Bronchial epithelial cell (primary cell): ENCODE measurements at regions not wholly inside any gene's neighbourhood (a gene's known extent, or its start where the extent isn't known, plus 50 kb on each side); places are given as distances from the start of the nearest gene placed in this dataset.

ENCODE experiments used
- DNase-seq: peaks from one replicate; pipeline ENCODE4 v3.0.0-alpha.2; 2010; ENCODE audit warnings: low read depth
- FAIRE-seq: peaks from 2 replicates; lab custom pipeline; 2011; peaks lifted over from hg19 to GRCh38; lab: Jason Lieb, UNC
- H3K27me3 ChIP-seq: 2 replicates; pipeline ENCODE4 v1.5.1; 2011; ENCODE audit warnings: low read length; ENCODE audit not compliant: control insufficient read depth, insufficient read depth
- H3K36me3 ChIP-seq: 2 replicates; pipeline ENCODE4 v1.5.1; 2011; ENCODE audit warnings: low read length; ENCODE audit not compliant: control insufficient read depth, insufficient read depth
- H3K4me3 ChIP-seq: 2 replicates; pipeline ENCODE4 v1.5.1; 2011; ENCODE audit warnings: mild to moderate bottlenecking, low read depth, low read length, control low read depth
- CTCF ChIP-seq: IDR thresholded peaks from 2 replicates; pipeline ENCODE4 v1.5.1; 2011; ENCODE audit warnings: mild to moderate bottlenecking, moderate library complexity, low read length, control low read depth, inconsistent platforms; ENCODE audit not compliant: insufficient read depth, severe bottlenecking

DNA sequence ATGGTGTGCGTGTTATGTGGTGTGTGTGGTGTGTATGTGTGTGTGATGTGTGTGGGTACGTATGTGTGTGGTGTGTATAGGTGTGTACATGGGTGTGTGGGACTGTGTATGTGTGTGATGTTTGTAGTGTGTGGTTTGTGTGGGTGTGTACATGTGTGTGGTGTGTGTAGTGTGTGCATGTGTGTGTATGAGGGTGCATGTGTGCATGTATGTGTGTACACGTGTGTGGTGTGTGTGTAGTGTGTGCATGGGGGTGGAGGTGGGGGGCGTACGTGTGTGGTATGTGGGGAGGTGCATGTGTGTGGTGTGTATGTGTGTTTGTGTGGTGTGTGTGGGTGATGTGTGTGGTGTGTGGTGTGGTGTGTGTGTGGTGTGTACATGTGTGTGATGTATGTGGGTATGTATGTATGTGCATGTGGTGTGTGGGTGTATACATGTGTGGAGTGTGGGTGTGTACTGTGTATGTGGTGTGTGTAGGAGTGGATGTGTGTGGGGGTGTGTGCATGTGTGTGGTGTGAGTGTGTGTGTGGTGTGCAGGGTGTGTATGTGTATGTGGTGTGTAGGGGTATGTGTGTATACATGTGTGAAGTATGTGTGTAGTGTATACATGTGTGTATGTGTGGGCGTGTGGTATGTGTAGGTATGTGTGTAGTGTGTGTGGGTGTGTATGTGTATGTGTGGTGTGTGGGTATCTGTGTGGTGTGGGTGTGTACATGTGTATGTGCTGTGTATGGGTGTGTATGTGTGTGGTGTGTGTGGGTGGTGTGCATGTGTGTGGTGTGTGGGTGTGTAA is 119.8 kb upstream of the GSC start:
- TF ChIP-seq CTCF = no peak
- no peaks in the 10 kb centered on the region for H3K27me3 ChIP-seq
- FAIRE-seq = peak; percentile 97
- H3K36me3 ChIP-seq = no peaks in the 10 kb centered on the region
- H3K4me3 ChIP-seq = no peak overlapping the region
- DNase-seq = no peak

DNA sequence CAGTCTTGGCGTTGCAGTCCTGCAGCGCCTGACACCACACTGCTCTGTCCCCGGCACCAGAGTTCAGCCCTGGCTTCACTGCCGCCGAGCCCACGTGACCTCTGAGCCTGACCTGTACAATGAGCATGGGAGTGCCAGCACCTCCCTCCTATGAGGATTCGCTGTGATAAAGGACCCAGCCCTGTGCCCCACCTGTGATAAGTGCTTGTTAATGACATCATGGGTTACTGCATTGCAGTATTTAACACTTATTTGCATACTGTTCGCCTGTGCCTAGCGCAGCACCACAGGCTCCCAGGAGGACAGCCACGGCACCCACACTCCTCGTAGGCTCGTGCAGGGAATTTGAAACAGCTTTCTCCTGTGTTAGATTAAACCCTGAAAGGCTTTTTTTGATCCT is 118.2 kb upstream of the GSC start:
- H3K4me3 ChIP-seq = no peak overlapping the region
- no peaks in the 10 kb centered on the region for H3K27me3 ChIP-seq
- no peak for FAIRE-seq
- no peak for DNase-seq
- no peak for TF ChIP-seq CTCF
- H3K36me3 ChIP-seq = no peaks in the 10 kb centered on the region

DNA sequence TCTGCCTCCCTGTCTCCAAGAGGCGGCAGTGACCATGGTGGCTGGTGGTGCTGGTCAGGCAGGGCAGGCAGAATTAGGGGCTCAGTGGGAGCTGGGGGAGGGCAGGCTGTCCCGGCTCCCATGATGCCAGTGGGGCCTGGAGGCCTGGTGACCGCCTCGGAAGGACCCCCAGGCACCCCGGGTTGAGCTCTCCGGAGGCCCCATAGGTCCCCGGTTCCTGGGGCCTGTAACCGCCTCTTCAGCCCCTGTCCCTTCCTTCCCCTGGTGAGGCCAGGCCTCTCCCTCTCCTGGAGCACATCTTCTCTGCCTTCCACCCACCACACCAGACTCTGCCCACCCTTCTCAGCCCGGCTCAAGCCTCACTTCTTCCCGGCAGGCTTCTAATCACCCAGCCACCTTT is 117.7 kb upstream of the GSC start:
- H3K4me3 ChIP-seq = no peak overlapping the region
- FAIRE-seq = no peak
- H3K27me3 ChIP-seq = no peaks in the 10 kb centered on the region
- no peaks in the 10 kb centered on the region for H3K36me3 ChIP-seq
- no peak for TF ChIP-seq CTCF
- DNase-seq = no peak

DNA sequence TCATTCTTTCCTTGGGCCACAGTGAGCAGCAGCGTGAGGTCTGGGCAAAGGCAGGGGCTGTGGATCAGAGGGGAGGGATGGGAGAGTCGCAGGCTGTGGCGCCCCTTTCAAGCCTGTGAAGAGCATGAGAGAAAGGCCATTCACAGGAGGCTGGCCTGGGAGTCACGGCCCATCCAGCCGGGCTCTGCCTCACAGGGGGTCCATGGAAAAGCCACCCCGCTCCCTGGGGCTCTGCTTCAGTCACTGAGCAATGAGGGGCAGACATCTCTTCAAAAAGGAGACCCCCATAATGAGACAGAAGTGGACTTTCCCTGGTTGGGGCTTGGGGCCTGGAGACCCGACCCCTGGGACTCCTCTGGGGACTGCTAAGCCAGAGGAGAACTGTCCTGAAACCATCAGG is 117.0 kb upstream of the GSC start:
- DNase-seq (no peak), FAIRE-seq (no peak)
- H3K4me3 ChIP-seq = no peak overlapping the region
- no peaks in the 10 kb centered on the region for H3K27me3 ChIP-seq
- no peak for TF ChIP-seq CTCF
- H3K36me3 ChIP-seq = no peaks in the 10 kb centered on the region

DNA sequence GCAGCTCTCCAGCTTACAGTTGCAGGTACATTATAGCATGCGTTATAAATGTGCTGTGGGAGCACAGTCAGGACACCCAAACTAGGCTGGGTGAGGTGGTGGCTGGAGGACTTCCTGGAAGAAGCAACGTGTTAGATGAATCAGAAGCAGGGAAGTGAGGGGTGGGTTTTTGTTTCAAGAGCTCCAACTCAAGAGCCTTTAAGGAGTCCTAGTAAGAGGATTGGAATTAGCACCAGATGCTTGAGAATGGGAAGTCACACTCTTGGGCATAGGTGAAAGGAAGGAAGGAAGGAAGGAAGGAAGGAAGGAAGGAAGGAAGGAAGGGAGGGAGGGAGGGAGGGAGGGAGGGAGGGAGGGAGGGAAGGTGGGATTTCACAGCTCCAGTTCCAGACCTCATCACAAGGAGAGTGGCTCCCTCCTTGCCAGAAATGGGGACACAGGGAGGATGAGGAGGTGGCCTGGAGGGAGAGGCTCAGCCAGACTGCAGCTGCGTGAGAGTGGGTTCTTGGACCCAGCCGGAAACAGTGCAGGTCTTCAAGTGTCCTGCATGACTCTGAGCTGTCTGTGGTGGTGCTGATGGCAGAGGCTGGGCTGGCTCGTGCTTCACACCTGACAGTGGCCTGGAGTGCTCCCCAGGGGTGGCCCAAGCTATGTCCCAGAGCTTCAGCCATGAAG is 115.7 kb upstream of the GSC start:
- Histone ChIP-seq H3K36me3 (no peaks in the 10 kb centered on the region), H3K27me3 (no peaks in the 10 kb centered on the region), H3K4me3 (no peak overlapping the region)
- TF ChIP-seq CTCF = no peak
- no peak for FAIRE-seq
- no peak for DNase-seq
